NCI-H2227 (cell line): ENCODE measurements at regions not wholly inside any gene's neighbourhood (a gene's known extent, or its start where the extent isn't known, plus 50 kb on each side); places are given as distances from the start of the nearest gene placed in this dataset.

Experiments
- DNase-seq: peaks from one replicate; lab custom pipeline; 2025; ENCODE audit not compliant: unreplicated experiment; lab: John Stamatoyannopoulos, UW

GRCh38 chr1:221099747-221100595, 220.7 kb downstream of the HLX start:
- DNase-seq, result no peak

- no peak for DNase-seq
Measured at GRCh38 chr1:221100611-221101010, 221.4 kb downstream of the HLX start.

DNA sequence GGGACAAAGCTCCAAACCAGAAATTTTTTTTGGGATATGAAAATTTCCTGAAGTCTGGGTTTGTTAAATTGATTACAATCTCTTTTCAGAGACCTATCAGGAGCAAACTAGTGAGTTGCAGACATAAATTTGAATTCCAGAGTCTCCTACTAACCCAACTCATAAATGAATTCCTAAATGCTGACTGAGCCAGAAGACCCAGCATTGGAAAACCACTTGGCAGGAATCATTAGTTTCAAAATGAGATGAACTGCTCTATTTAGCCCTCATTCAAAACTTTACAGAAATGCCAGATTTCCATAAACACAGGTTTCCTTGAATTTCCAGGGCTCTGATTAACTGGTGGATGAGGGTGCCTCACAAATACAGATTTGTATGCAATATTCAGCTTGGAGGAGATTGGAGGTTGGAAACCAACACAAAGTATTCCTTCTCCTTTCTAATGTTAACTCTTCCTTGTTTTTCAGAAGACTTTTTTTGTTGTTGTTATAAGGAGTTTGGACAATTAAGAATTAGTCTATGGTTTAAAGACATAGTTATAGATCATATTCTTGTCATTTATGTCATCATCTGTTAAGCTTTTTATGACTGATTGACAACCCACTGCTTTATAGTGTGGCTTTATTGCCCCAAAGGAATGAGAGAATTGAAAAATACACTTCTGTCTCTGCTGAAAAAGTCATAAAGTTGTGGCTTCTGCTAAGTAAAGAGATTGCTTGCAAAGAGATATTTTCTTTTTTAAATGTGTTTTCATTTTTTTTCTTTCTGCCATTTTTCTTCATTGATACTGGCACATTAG, 222.8 kb downstream of the HLX start:
- no peak for DNase-seq

DNA sequence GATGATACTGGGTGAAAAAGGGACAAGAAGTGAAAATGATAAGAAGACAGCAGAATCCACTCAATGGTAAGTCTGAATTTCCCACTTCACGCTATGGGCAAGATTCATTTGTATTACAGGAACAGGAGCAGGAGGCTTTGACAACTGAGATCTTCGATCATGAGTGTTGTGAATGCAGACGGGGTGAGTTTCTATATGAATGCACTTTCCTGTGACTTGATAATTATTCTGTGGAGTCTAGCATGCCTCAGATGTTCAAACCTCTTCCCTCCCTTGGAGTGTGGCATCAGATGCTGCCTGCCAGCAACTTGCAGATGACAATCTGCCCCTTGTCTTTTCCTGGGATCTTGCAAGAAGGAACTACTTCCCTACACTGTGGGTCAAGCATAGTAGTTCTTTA, 225.4 kb downstream of the HLX start:
- DNase-seq, result no peak

GRCh38 chr1:221105578-221105977, 226.3 kb downstream of the HLX start:
- no peak for DNase-seq

GRCh38 chr1:221106616-221107015, 227.4 kb downstream of the HLX start:
- DNase-seq, result no peak

GRCh38 chr1:221109930-221110329, 230.7 kb downstream of the HLX start:
- DNase-seq, result no peak

- DNase-seq, result no peak
Measured at GRCh38 chr1:221117133-221117532, 237.9 kb downstream of the HLX start.

GRCh38 chr1:221117548-221117951, 238.3 kb downstream of the HLX start:
- DNase-seq, result no peak

DNA sequence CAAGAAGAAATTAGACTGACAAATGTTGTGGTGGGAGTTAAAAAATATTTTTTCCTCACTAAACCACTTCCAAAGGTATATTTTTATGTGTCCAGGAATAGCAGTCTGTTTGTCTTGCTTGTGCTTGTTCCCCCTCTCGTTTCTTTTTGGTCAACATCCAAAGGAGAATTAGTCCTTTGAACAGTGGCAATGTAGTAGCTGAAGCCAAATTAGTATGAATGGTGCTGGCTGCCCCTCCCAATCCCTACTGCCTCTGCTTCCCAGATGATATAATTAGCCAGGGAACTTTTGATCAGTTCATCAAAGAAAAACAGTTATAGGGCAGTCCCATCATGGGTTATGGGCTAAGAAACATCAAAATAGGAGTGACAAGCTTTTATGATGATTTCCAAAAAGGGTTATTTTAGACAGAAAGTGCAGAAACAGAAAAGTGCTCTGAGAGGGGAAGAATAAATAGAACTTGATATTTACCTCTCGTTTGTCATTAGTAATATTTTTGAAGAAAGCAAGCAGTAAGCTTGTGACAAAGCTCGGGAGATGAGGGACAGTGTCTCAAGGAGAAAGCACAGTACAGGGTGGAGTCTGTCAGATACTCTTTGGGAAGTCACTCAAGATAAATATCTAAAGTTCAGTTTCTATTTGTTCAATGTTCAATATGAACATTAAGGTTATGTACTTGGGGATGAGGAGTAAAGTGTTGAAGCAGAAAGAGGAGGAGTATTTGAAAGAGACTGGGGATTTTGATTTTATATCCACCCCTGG, 239.1 kb downstream of the HLX start:
- DNase-seq, result no peak

DNA sequence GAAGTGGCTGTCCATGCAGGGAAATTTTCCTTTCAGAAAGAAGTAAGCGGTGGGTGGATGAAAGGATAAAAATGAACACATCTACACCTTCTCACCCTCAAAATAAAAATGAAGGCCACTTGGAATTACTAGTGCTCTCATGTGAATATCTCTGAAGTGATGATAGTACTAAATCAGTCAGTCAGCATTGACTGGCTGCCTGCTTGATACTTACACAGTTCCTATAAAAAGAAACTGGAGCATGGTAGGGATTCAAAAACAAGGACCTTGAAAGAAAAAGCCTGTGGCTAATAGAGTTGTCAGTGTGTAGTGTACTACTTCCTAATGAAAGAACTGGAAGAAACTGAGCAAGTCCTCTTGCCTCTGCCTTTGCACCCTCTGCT, 239.7 kb downstream of the HLX start:
- DNase-seq, result no peak

DNA sequence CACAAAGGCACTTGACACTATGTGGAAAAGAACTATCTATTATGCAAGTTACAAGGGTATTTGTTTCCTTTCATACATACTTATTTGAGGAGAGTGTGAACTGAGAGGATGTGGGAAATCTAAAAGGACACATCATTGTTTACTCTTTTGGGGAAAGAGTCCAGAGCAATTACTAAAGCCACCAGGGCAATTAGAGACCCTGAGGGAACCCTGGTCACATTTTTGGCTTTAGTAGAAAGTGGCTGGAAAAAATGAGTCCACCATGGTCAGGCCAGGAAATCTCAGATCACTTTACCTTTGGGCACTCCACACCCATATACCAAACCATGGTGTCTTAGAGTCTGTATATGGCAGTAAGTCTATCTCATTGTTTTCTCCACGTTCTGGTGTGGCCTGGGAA, 243.3 kb downstream of the HLX start:
- no peak for DNase-seq

DNA sequence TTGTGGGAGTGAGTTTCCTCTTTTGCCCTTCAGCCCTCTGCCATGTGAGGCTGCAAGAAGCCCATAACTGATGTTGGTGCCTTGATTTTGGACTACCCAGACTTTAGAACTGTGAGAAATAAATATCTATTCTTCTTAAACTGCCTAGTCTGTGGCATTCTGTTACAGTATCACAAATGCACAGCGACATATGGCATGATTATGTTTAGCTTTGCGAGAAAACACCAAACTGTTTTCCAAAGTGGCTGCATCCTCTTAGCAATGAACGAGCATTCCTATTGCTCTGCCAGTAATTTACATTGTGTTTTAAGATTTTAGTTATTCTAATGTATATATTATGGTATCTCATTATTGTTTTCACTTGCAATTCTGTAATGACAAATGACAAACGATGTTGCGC, 246.7 kb downstream of the HLX start:
- DNase-seq, result no peak

DNA sequence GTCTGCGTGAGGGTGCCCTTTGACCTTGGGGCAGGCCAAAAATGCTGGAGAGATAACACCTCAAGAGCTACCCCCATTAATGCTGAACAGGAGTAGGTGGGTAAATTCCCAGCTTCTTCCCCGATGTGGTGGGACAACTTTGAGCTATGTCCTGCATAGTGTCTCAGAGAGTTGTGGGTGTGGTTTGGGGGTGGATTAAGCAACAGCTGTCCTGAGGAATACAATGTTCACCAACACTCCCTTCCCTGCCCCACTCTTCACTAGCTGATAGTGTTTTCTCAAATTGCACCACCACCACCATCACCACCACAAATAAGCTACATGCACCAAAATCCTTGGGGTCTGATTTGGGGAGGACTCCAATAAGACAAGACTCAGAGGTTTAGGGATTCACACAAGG, 258.4 kb downstream of the HLX start:
- no peak for DNase-seq

- DNase-seq, result no peak
Measured at GRCh38 chr1:221138516-221138915, 259.3 kb downstream of the HLX start.

DNA sequence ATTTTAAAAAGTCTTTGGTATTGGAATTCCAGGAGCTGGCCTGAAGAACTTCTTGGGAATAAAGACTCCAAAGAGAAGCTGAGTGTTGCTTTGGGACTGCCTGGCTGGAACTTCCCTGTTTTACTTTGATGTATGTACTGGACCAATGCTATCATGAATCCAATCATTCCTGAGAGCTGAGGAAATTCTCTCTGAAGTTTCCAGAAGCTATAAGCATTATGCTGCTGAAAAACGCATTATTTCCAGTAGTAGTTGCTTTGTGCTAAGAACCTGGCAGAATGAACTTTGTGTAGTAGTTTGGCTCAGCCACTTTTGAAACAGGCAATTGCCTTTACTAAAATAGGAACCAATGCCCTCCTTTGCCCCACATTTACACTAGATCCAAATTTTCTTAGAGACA, 260.7 kb downstream of the HLX start:
- no peak for DNase-seq

DNA sequence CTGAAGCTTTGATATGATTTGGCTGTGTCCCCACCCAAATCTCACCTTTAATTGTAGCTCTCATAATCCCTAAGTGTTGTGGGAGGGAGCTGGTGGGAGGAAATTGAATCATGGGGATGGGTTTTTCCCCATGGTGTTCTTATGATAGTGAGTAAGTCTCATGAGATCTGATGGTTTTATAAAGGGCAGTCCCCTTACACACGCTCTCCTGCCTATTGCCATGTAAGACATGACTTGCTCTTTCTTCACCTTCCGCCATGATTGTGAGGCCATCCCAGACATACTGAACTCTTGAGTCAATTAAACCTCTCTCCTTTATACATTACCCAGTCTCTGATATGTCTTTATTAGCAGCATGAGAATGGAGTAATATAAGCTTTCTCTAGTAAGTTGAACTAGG, 261.9 kb downstream of the HLX start:
- DNase-seq, result no peak

DNA sequence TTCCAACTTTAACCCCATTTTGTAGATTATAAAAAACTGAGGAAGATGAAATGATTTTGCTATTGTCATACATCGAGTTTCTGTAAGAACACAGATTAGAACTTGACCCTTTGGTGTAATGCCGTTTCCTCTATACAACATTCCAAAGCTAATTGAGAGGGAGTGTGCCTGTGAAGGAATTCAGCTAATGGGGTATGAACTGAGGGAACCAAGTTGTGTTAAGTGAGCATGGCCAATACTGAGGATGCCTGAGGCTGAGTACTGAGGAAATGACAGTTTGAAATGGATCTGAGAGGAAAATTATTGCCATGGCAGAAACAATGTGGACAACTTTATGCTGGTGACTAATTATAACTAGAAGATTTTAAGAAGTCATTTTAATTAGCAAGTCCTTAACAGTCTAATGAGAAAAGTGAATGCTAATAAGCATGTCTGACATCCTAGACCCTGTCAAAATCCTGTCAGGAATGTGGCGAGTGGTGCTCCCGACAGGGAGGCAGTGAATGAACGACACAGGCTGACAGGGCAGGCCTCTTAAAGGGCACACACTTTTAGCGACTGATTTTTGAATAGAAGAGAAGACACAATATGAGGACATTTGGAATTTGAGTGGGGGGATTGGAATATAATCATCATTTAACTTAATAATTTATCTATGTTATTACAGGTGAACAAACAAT, 262.5 kb downstream of the HLX start:
- DNase-seq, result no peak

- DNase-seq, result no peak
Measured at GRCh38 chr1:221148660-221149059, 269.4 kb downstream of the HLX start.

DNA sequence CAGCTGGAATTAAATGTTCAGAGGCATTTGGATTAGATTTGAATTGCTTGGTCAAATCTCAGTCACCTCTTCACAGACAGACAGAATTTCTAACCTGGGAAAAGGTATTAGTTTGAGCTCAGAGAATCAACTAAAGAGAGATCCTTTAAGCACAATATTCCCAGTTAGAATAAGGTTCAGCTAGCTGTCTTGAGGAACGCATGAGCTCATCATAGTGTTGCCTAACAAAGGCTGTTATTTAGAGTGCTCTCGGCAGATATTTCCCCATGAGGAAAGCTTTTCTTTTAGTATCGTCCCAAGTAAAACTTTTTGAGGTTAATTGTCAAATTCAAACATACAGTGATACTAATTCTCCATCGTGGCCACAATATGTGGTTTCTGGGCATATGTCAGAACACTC, 269.9 kb downstream of the HLX start:
- DNase-seq, result no peak

- no peak for DNase-seq
Measured at GRCh38 chr1:221149555-221150075, 270.4 kb downstream of the HLX start.
